ENCODE measurements at regions not wholly inside any gene's neighbourhood (a gene's known extent, or its start where the extent isn't known, plus 50 kb on each side); places are given as distances from the start of the nearest gene placed in this dataset.

DNA sequence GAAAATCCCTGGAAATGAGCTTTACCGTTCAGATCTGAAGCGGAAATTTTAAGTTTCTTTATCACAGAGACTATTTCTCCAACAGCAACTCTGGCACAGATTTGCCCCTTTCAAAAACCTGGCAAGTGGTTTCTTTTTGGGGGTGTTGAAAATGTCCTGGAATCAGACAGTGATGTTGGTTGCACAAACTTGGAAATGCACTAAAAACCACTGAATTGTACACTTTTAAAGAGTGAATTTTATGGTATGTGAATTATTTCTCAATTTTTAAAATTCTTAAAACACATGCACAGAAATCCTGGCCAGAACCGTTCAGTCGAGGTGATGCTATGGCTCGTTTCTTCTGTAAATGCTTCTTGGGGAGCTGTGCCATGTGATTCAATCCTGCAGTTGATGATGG lies 121.2 kb upstream of the RBPJ start:
- no peaks in the 10 kb centered on the region for H3K27me3 ChIP-seq (ENCODE audit: insufficient read depth, low read depth)
- TF ChIP-seq, protein P1, sequence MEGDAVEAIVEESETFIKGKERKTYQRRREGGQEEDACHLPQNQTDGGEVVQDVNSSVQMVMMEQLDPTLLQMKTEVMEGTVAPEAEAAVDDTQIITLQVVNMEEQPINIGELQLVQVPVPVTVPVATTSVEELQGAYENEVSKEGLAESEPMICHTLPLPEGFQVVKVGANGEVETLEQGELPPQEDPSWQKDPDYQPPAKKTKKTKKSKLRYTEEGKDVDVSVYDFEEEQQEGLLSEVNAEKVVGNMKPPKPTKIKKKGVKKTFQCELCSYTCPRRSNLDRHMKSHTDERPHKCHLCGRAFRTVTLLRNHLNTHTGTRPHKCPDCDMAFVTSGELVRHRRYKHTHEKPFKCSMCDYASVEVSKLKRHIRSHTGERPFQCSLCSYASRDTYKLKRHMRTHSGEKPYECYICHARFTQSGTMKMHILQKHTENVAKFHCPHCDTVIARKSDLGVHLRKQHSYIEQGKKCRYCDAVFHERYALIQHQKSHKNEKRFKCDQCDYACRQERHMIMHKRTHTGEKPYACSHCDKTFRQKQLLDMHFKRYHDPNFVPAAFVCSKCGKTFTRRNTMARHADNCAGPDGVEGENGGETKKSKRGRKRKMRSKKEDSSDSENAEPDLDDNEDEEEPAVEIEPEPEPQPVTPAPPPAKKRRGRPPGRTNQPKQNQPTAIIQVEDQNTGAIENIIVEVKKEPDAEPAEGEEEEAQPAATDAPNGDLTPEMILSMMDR (conservative IDR thresholded peaks at IDR 0.05; ENCODE audit: low read depth, low read length) = no peak
- H4K20me1 ChIP-seq (ENCODE audit: insufficient read depth) = no peaks in the 10 kb centered on the region
- H2AFZ ChIP-seq (ENCODE audit: low read depth) = no peak overlapping the region
- no peak overlapping the region for H3K4me2 ChIP-seq
- H3K27ac ChIP-seq = no peak overlapping the region
- no peak overlapping the region for H3K9ac ChIP-seq
- no peaks in the 10 kb centered on the region for H3K36me3 ChIP-seq (ENCODE audit: insufficient read depth)
- no peaks in the 10 kb centered on the region for H3K4me1 ChIP-seq (ENCODE audit: low read depth, poor library complexity, severe bottlenecking)
- no peak overlapping the region for H3K4me3 ChIP-seq (IDR thresholded peaks at IDR 0.05; ENCODE audit: insufficient read depth, low read depth, low read length)
- H3K79me2 ChIP-seq (ENCODE audit: insufficient read depth, low read depth) = no peaks in the 10 kb centered on the region

DNA sequence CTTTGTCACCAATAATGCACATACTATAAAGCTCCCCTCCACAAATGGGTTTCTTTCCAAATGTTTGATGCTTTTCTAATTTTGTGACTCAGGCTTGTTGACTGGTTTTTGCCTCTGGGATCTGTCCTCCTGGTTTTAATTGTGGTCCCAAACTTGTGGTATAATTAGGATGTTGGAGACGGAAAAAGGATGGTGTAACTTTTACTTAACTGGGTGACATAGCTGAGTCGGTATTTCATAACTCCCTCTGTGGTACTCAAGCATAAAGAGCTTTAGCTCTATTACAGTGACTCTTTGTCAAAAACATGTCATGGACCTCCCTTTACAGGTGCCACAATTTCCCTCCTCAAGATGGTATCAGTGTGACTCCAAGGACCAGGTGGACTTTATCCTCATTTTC lies 119.7 kb upstream of the RBPJ start:
- no peak overlapping the region for H3K4me3 ChIP-seq (IDR thresholded peaks at IDR 0.05; ENCODE audit: insufficient read depth, low read depth, low read length)
- no peak overlapping the region for H2AFZ ChIP-seq (ENCODE audit: low read depth)
- no peak overlapping the region for H3K9ac ChIP-seq
- no peak overlapping the region for H3K4me2 ChIP-seq
- no peaks in the 10 kb centered on the region for H4K20me1 ChIP-seq (ENCODE audit: insufficient read depth)
- no peaks in the 10 kb centered on the region for H3K4me1 ChIP-seq (ENCODE audit: low read depth, poor library complexity, severe bottlenecking)
- no peaks in the 10 kb centered on the region for H3K36me3 ChIP-seq (ENCODE audit: insufficient read depth)
- H3K27ac ChIP-seq = no peak overlapping the region
- H3K79me2 ChIP-seq (ENCODE audit: insufficient read depth, low read depth) = no peaks in the 10 kb centered on the region
- no peaks in the 10 kb centered on the region for H3K27me3 ChIP-seq (ENCODE audit: insufficient read depth, low read depth)
- TF ChIP-seq, protein P1 (conservative IDR thresholded peaks at IDR 0.05; ENCODE audit: low read depth, low read length) = no peak

DNA sequence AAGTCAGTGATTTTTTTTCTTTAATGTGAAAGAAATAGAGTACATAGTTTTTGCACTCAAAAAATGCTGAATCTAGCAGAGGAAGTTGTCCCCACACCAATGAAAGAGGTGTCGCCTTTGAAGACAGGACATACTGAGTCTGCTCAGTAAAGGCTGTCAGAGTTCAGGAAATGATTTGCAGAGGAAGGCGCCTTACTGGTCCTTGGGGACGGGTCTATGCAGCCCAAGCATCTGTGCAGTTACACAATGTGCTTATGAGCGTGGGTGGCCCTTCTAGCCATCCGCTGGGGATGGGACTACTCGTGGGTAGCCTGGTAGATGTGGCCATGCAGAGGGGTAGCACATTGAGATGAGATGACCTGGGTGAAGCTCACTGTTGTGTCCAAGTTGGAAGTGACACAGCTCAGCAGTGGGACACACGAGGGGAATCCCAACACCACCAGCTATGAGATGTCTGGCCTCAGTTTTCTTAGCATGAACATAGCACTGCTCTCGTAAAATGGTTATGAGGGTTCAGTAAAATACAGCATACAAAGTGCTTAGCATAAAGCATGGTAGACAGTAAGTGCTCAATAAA lies 116.5 kb upstream of the RBPJ start:
- H3K36me3 ChIP-seq (ENCODE audit: insufficient read depth) = no peaks in the 10 kb centered on the region
- H3K79me2 ChIP-seq (ENCODE audit: insufficient read depth, low read depth) = no peaks in the 10 kb centered on the region
- H3K4me3 ChIP-seq (IDR thresholded peaks at IDR 0.05; ENCODE audit: insufficient read depth, low read depth, low read length) = no peak overlapping the region
- H3K4me1 ChIP-seq (ENCODE audit: low read depth, poor library complexity, severe bottlenecking) = no peaks in the 10 kb centered on the region
- TF ChIP-seq, protein P1 (conservative IDR thresholded peaks at IDR 0.05; ENCODE audit: low read depth, low read length) = no peak
- H4K20me1 ChIP-seq (ENCODE audit: insufficient read depth) = no peaks in the 10 kb centered on the region
- H3K4me2 ChIP-seq = no peak overlapping the region
- H3K27ac ChIP-seq = no peak overlapping the region
- no peak overlapping the region for H3K9ac ChIP-seq
- H2AFZ ChIP-seq (ENCODE audit: low read depth) = no peak overlapping the region
- no peaks in the 10 kb centered on the region for H3K27me3 ChIP-seq (ENCODE audit: insufficient read depth, low read depth)

DNA sequence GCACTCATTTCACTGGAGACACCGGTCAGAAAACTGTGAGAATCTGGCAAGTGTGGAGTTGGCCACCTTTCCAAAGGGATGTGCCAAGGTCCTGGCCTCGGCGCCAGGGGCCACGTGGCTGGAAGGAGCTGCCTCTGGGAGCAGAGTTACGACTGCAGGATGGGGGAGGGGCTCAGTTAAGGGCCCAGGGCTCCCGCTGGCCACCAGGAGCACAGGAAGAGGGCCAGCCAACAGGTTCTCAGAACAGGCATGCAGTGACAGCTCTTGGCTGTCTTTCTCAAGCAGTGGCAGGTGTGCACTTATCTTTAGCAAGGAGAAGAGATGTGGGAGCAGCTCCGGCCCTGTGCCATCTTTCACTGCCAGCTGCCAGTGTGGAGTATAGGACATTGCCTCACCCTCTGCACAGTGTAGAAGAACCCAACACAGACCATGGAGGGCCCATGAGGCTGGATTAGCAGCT lies 115.9 kb upstream of the RBPJ start:
- TF ChIP-seq, protein P1 (conservative IDR thresholded peaks at IDR 0.05; ENCODE audit: low read depth, low read length) = no peak
- Histone ChIP-seq H3K4me1 (ENCODE audit: low read depth, poor library complexity, severe bottlenecking) (no peaks in the 10 kb centered on the region), H3K4me2 (no peak overlapping the region), H3K79me2 (ENCODE audit: insufficient read depth, low read depth) (no peaks in the 10 kb centered on the region), H3K27me3 (ENCODE audit: insufficient read depth, low read depth) (no peaks in the 10 kb centered on the region), H3K27ac (no peak overlapping the region), H3K4me3 (IDR thresholded peaks at IDR 0.05; ENCODE audit: insufficient read depth, low read depth, low read length) (no peak overlapping the region), H4K20me1 (ENCODE audit: insufficient read depth) (no peaks in the 10 kb centered on the region), H3K9ac (no peak overlapping the region), H3K36me3 (ENCODE audit: insufficient read depth) (no peaks in the 10 kb centered on the region), H2AFZ (ENCODE audit: low read depth) (no peak overlapping the region)

Data from KMS-11 (cell line).